Endothelial cell of umbilical vein (primary cell): ENCODE measurements at regions not wholly inside any gene's neighbourhood (a gene's known extent, or its start where the extent isn't known, plus 50 kb on each side); places are given as distances from the start of the nearest gene placed in this dataset.

Source experiments
- BruUV-seq: library from RNA; stranded (reverse); fragments of 400-500 nt; replicated peaks from 2 replicates; lab custom pipeline; 2021; lab: Mats Ljungman, UMichigan
- CTCF ChIA-PET: fragments of 300-600, 350-600 bp; sonication (Branson Sonifier 250); formaldehyde crosslinking; loops from one replicate; lab custom pipeline; 2021; ENCODE audit warnings: antibody characterized with exemption, inconsistent platforms; lab: Charles Lee
- POLR2A ChIA-PET: fragments of 300-600, 350-600 bp; sonication (Branson Sonifier 250); formaldehyde crosslinking; loops from one replicate; lab custom pipeline; 2021; ENCODE audit warnings: antibody characterized with exemption, inconsistent platforms; lab: Charles Lee
- DNase-seq: peaks from one replicate; pipeline ENCODE4 v3.0.0-alpha.2; 2011; ENCODE audit warnings: low read depth, low spot score
- FAIRE-seq: peaks from 2 replicates; lab custom pipeline; 2011; peaks lifted over from hg19 to GRCh38; lab: Jason Lieb, UNC
- H2AFZ ChIP-seq: 2 replicates; pipeline ENCODE4 v1.6.0; 2012; ENCODE audit warnings: low read depth, low read length, control low read depth, inconsistent platforms
- H3K27ac ChIP-seq: 2 replicates; pipeline ENCODE4 v1.5.1; 2011; ENCODE audit warnings: low read depth, mild to moderate bottlenecking, control low read depth, low read length, moderate library complexity; ENCODE audit not compliant: insufficient read depth
- H3K27me3 ChIP-seq, 2 experiments: 2 replicates each; pipeline versions ENCODE4 v1.6.0 to v1.6.1; 2011; ENCODE audit warnings: low read length in 2 of 2, mixed read lengths in 1 of 2; ENCODE audit not compliant: control insufficient read depth in 2 of 2, insufficient read depth in 2 of 2
- H3K36me3 ChIP-seq, 2 experiments: 2 replicates in 1 of 2; 3 replicates in 1 of 2; pipeline ENCODE4 v1.5.1; 2011; ENCODE audit warnings: low read length in 2 of 2, mild to moderate bottlenecking in 1 of 2, moderate library complexity in 1 of 2; ENCODE audit not compliant: control insufficient read depth in 2 of 2, insufficient read depth in 2 of 2; ENCODE audit errors: extremely low read depth in 1 of 2
- H3K4me1 ChIP-seq: 3 replicates; pipeline ENCODE4 v1.5.1; 2011; ENCODE audit warnings: mild to moderate bottlenecking, low read length; ENCODE audit not compliant: control insufficient read depth, insufficient read depth; ENCODE audit errors: extremely low read depth
- H3K4me2 ChIP-seq: 2 replicates; pipeline ENCODE4 v1.6.1; 2011; ENCODE audit warnings: low read length, control low read depth, mixed read lengths; ENCODE audit not compliant: insufficient read depth
- H3K4me3 ChIP-seq, 3 experiments: fragments of 200-600 bp in 1 of 3; sonication (generic), shearing (Covaris generic) in 1 of 3; replicated peaks in 1 of 3; 2 replicates each; pipeline ENCODE4 v1.5.1; 2011 to 2016; ENCODE audit warnings: control low read depth in 3 of 3, low read length in 3 of 3, mild to moderate bottlenecking in 2 of 3, inconsistent platforms in 1 of 3, low read depth in 1 of 3, moderate library complexity in 1 of 3; ENCODE audit not compliant: insufficient read depth in 1 of 3
- H3K79me2 ChIP-seq: 2 replicates; pipeline ENCODE4 v1.6.0; 2012; ENCODE audit warnings: low read length, inconsistent platforms; ENCODE audit not compliant: control insufficient read depth, insufficient read depth
- H3K9ac ChIP-seq: replicated peaks from 2 replicates; pipeline ENCODE3; 2011; ENCODE audit warnings: low read length, control low read depth; ENCODE audit not compliant: insufficient read depth; ENCODE audit errors: extremely low read depth
- H3K9me1 ChIP-seq: replicated peaks from 3 replicates; pipeline ENCODE4 v1.6.0; 2011; ENCODE audit warnings: mild to moderate bottlenecking, low read length; ENCODE audit not compliant: control insufficient read depth, insufficient read depth; ENCODE audit errors: extremely low read depth
- H3K9me3 ChIP-seq: replicated peaks from 2 replicates; pipeline ENCODE4 v1.5.1; 2012; ENCODE audit warnings: low read length, inconsistent platforms; ENCODE audit not compliant: control insufficient read depth, insufficient read depth
- H4K20me1 ChIP-seq: replicated peaks from 2 replicates; pipeline ENCODE3; 2011; ENCODE audit warnings: mild to moderate bottlenecking, low read length; ENCODE audit not compliant: control insufficient read depth, insufficient read depth; ENCODE audit errors: extremely low read depth
- EZH2 ChIP-seq: IDR thresholded peaks from 2 replicates; pipeline ENCODE4 v1.6.1; 2012; ENCODE audit warnings: borderline replicate concordance, low read depth, mild to moderate bottlenecking, moderate library complexity, low read length, inconsistent platforms; ENCODE audit not compliant: severe bottlenecking
- FOS ChIP-seq: IDR thresholded peaks from 2 replicates; pipeline ENCODE4 v1.6.1; 2011; ENCODE audit warnings: mild to moderate bottlenecking, low read length, moderate library complexity, borderline replicate concordance; ENCODE audit not compliant: insufficient read depth
- GATA2 ChIP-seq: IDR thresholded peaks from 2 replicates; pipeline ENCODE4 v1.7.0; 2011; ENCODE audit warnings: low read depth, mild to moderate bottlenecking, moderate library complexity, mixed read lengths, low read length; ENCODE audit not compliant: insufficient read length, insufficient read depth
- JUN ChIP-seq: IDR thresholded peaks from 2 replicates; pipeline ENCODE4 v1.6.1; 2011; ENCODE audit warnings: borderline replicate concordance, low read depth; ENCODE audit not compliant: insufficient read length, insufficient read depth
- MYC ChIP-seq: IDR thresholded peaks from one replicate; pipeline ENCODE4 v1.6.1; 2011; ENCODE audit warnings: mild to moderate bottlenecking, low read depth, low read length
- POLR2A ChIP-seq: IDR thresholded peaks from 2 replicates; pipeline ENCODE4 v1.6.1; 2012; ENCODE audit warnings: low read depth, mild to moderate bottlenecking, control low read depth, low read length
- POLR2AphosphoS5 ChIP-seq: IDR thresholded peaks from 2 replicates; pipeline ENCODE4 v1.6.1; 2012; ENCODE audit warnings: low read depth, mild to moderate bottlenecking, control low read depth, low read length, moderate library complexity; ENCODE audit not compliant: insufficient read depth
- dilution Hi-C: fragments of 300-500 bp; cut with MboI; formaldehyde crosslinking; loops from one replicate; pipeline ENCODE4 v1.15.0; 2019; ENCODE audit warnings: low sequenced_read_pairs; ENCODE audit not compliant: extremely low pct_ligation_motif_present
- intact Hi-C: fragments of 100-400 bp; cut with micrococcal nuclease; formaldehyde crosslinking; loops from one replicate; pipeline ENCODE4 v1.10.0; 2022
- TF ChIP-seq, protein P1 (sequence below), 2 donors: IDR thresholded peaks; 1 replicate in 1 of 2; 2 replicates in 1 of 2; pipeline ENCODE4 v1.5.1; 2011; ENCODE audit warnings: low read length in 2 of 2, mild to moderate bottlenecking in 2 of 2, moderate library complexity in 2 of 2, control low read depth in 1 of 2, inconsistent platforms in 1 of 2, low read depth in 1 of 2; ENCODE audit not compliant: insufficient read depth in 1 of 2; ENCODE audit errors: extremely low read depth in 1 of 2
- TF ChIP-seq, protein P2 (sequence below): IDR thresholded peaks from 2 replicates; pipeline ENCODE4 v1.6.1; 2011; ENCODE audit not compliant: insufficient read depth, insufficient read length

DNA sequence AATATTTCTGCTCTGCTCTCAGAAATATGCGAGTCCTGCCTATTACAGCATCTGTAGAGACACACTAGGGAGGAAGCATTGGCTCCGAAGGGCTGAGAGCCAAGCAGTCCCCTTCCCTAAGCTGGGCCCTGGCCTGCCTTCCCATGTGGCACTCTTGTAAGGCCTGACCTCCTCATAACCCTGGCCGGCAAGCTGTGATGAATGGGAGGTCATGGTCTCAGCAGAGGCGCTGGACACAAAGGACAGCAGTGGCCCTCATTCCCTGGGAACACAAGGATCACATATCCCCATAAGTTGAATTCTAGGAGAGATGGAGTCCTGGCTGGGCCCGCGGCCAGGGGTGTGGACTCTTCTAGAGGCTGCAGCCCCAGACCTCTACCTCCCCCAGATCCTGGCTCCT is 483.3 kb downstream of the ZNF536 start:
- no peaks in the 10 kb centered on the region for H3K27me3 ChIP-seq
- H3K4me2 ChIP-seq = no peak overlapping the region
- H3K9me1 ChIP-seq = no peaks in the 10 kb centered on the region
- H2AFZ ChIP-seq = no peak overlapping the region
- CTCF ChIA-PET = interaction anchor here (0.6 kb wide), 1 partner anchor 11 kb away, joined by 4 read pairs; no protein-coding TSS in a partner anchor
- no TSS peak for BruUV-seq
- H3K79me2 ChIP-seq = no peaks in the 10 kb centered on the region
- H3K27ac ChIP-seq = no peak overlapping the region
- no peak overlapping the region for H3K4me3 ChIP-seq
- dilution Hi-C loops = no loop called here
- POLR2A ChIA-PET = no interaction called here
- no peak overlapping the region for H3K9ac ChIP-seq
- intact Hi-C loops = no loop called here
- H4K20me1 ChIP-seq = no peaks in the 10 kb centered on the region
- peaks cover 3% of the 10 kb centered on the region for H3K9me3 ChIP-seq
- TF ChIP-seq POLR2A (no peak), FOS (no peak), GATA2 (no peak), EZH2 (no peak), JUN (no peak), POLR2AphosphoS5 (no peak)
- TF ChIP-seq, protein P1, sequence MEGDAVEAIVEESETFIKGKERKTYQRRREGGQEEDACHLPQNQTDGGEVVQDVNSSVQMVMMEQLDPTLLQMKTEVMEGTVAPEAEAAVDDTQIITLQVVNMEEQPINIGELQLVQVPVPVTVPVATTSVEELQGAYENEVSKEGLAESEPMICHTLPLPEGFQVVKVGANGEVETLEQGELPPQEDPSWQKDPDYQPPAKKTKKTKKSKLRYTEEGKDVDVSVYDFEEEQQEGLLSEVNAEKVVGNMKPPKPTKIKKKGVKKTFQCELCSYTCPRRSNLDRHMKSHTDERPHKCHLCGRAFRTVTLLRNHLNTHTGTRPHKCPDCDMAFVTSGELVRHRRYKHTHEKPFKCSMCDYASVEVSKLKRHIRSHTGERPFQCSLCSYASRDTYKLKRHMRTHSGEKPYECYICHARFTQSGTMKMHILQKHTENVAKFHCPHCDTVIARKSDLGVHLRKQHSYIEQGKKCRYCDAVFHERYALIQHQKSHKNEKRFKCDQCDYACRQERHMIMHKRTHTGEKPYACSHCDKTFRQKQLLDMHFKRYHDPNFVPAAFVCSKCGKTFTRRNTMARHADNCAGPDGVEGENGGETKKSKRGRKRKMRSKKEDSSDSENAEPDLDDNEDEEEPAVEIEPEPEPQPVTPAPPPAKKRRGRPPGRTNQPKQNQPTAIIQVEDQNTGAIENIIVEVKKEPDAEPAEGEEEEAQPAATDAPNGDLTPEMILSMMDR (IDR thresholded peaks at IDR 0.05; ENCODE audit: extremely low read depth in 1 of 2, insufficient read depth in 1 of 2, low read depth in 1 of 2, low read length in 2 of 2) = no peak
- H3K4me1 ChIP-seq = no peaks in the 10 kb centered on the region
- FAIRE-seq (no peak), DNase-seq (no peak)
- H3K36me3 ChIP-seq = no peaks in the 10 kb centered on the region

DNA sequence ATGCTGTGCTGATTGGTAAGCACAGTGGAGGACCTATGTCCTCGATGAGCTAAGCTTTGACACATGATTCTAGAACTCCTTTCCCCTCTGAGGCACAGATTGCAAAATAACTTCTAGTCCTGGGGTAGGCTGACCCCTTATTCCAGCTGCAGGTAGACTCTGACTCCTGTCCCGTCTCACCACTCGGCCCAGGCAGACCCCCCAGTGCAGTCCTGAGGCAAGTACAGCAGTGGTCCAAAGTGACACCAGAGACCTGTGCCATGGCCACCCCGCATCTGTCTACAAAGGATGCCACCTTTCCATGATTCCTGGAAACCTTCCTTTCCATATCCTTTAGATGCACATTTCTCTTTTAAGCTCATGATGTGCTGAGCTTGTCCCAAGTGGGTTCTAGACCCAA is 482.5 kb downstream of the ZNF536 start:
- no peak overlapping the region for H3K9ac ChIP-seq
- peaks cover 5% of the 10 kb centered on the region for H3K9me3 ChIP-seq
- H3K9me1 ChIP-seq = no peaks in the 10 kb centered on the region
- FAIRE-seq (no peak), DNase-seq (no peak)
- dilution Hi-C loops = no loop called here
- no peaks in the 10 kb centered on the region for H3K27me3 ChIP-seq
- TF ChIP-seq, protein P1 (IDR thresholded peaks at IDR 0.05; ENCODE audit: extremely low read depth in 1 of 2, insufficient read depth in 1 of 2, low read depth in 1 of 2, low read length in 2 of 2) = no peak
- TF ChIP-seq EZH2 = no peak
- TF ChIP-seq MYC = no peak
- TF ChIP-seq FOS = no peak
- no peak for TF ChIP-seq POLR2A
- TF ChIP-seq GATA2 = no peak
- no peak for TF ChIP-seq POLR2AphosphoS5
- TF ChIP-seq, protein P2, sequence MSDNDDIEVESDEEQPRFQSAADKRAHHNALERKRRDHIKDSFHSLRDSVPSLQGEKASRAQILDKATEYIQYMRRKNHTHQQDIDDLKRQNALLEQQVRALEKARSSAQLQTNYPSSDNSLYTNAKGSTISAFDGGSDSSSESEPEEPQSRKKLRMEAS = no peak
- no peak for TF ChIP-seq JUN
- intact Hi-C loops = no loop called here
- H2AFZ ChIP-seq = no peak overlapping the region
- H4K20me1 ChIP-seq = no peaks in the 10 kb centered on the region
- H3K4me2 ChIP-seq = no peak overlapping the region
- no peaks in the 10 kb centered on the region for H3K79me2 ChIP-seq
- H3K4me1 ChIP-seq = no peaks in the 10 kb centered on the region
- BruUV-seq = no TSS peak
- ChIA-PET POLR2A (no interaction called here), CTCF (no interaction called here)
- H3K27ac ChIP-seq = no peak overlapping the region
- H3K4me3 ChIP-seq = no peak overlapping the region
- H3K36me3 ChIP-seq = no peaks in the 10 kb centered on the region
